Neural cell (in vitro differentiated cells): ENCODE measurements at regions not wholly inside any gene's neighbourhood (a gene's known extent, or its start where the extent isn't known, plus 50 kb on each side); places are given as distances from the start of the nearest gene placed in this dataset.

Experiments used
- CTCF ChIP-seq: fragments of 450-650 bp; IDR thresholded peaks from 2 replicates; pipeline ENCODE4 v1.5.1; 2014; ENCODE audit warnings: antibody characterized with exemption, mild to moderate bottlenecking, moderate library complexity; ENCODE audit not compliant: poor library complexity, severe bottlenecking
- EZH2 ChIP-seq: fragments of 200-600, 300-800 bp; shearing (Covaris generic), sonication (generic); IDR thresholded peaks from 2 replicates; pipeline ENCODE4 v1.6.1; 2014; ENCODE audit warnings: antibody characterized with exemption, low read length, borderline replicate concordance, mild to moderate bottlenecking; ENCODE audit not compliant: insufficient read depth, poor library complexity, severe bottlenecking
- POLR2AphosphoS5 ChIP-seq: IDR thresholded peaks from 2 replicates; pipeline ENCODE4 v1.6.1; 2012

- TF ChIP-seq CTCF, result no peak
- no peak for TF ChIP-seq POLR2AphosphoS5
- no peak for TF ChIP-seq EZH2
Measured at GRCh38 chr4:8739820-8740665, 131.6 kb downstream of the HMX1 start.
